ENCODE measurements at regions not wholly inside any gene's neighbourhood (a gene's known extent, or its start where the extent isn't known, plus 50 kb on each side); places are given as distances from the start of the nearest gene placed in this dataset.

- in situ Hi-C loops (cut with HindIII; ENCODE audit: low pct_ligation_motif_present, low sequenced_read_pairs) = no loop called here
- H3K27me3 ChIP-seq (replicated peaks) = no peaks in the 10 kb centered on the region
- H3K36me3 ChIP-seq (replicated peaks) = no peaks in the 10 kb centered on the region
- no peak for TF ChIP-seq CTCF (IDR thresholded peaks at IDR 0.05; ENCODE audit: low read depth, low read length, missing control alignments)
- H3K4me3 ChIP-seq (ENCODE audit: low read depth, low read length) = no peak overlapping the region
- DNase-seq = no peak
- H3K27ac ChIP-seq = no peak overlapping the region
Measured at GRCh38 chr2:128799284-128799552, 480.6 kb upstream of the HS6ST1 start.

GRCh38 chr2:128799730-128800129 is 481.1 kb upstream of the HS6ST1 start:
- H3K36me3 ChIP-seq (replicated peaks) = no peaks in the 10 kb centered on the region
- no peak for DNase-seq
- no peak overlapping the region for H3K27ac ChIP-seq
- TF ChIP-seq CTCF (IDR thresholded peaks at IDR 0.05; ENCODE audit: low read depth, low read length, missing control alignments) = no peak
- no peaks in the 10 kb centered on the region for H3K27me3 ChIP-seq (replicated peaks)
- in situ Hi-C loops (cut with HindIII; ENCODE audit: low pct_ligation_motif_present, low sequenced_read_pairs) = no loop called here
- no peak overlapping the region for H3K4me3 ChIP-seq (ENCODE audit: low read depth, low read length)

GRCh38 chr2:128801576-128801975 is 482.9 kb upstream of the HS6ST1 start:
- in situ Hi-C loops (cut with HindIII; ENCODE audit: low pct_ligation_motif_present, low sequenced_read_pairs) = no loop called here
- no peak overlapping the region for H3K27ac ChIP-seq

GRCh38 chr2:128803222-128803621 is 484.6 kb upstream of the HS6ST1 start:
- Histone ChIP-seq H3K27ac (no peak overlapping the region), H3K36me3 (replicated peaks) (no peaks in the 10 kb centered on the region), H3K4me3 (ENCODE audit: low read depth, low read length) (no peak overlapping the region), H3K27me3 (replicated peaks) (no peaks in the 10 kb centered on the region)
- TF ChIP-seq CTCF (IDR thresholded peaks at IDR 0.05; ENCODE audit: low read depth, low read length, missing control alignments) = no peak
- in situ Hi-C loops (cut with HindIII; ENCODE audit: low pct_ligation_motif_present, low sequenced_read_pairs) = no loop called here
- no peak for DNase-seq

More at GRCh38 chr2:128801576-128801975, 482.9 kb upstream of the HS6ST1 start:
- TF ChIP-seq CTCF (IDR thresholded peaks at IDR 0.05; ENCODE audit: low read depth, low read length, missing control alignments) = no peak
- Histone ChIP-seq H3K36me3 (replicated peaks) (no peaks in the 10 kb centered on the region), H3K4me3 (ENCODE audit: low read depth, low read length) (no peak overlapping the region), H3K27me3 (replicated peaks) (no peaks in the 10 kb centered on the region)
- DNase-seq = no peak

- in situ Hi-C loops (cut with HindIII; ENCODE audit: low pct_ligation_motif_present, low sequenced_read_pairs) = no loop called here
- Histone ChIP-seq H3K4me3 (ENCODE audit: low read depth, low read length) (no peak overlapping the region), H3K27ac (no peak overlapping the region), H3K36me3 (replicated peaks) (no peaks in the 10 kb centered on the region), H3K27me3 (replicated peaks) (no peaks in the 10 kb centered on the region)
- TF ChIP-seq CTCF (IDR thresholded peaks at IDR 0.05; ENCODE audit: low read depth, low read length, missing control alignments) = no peak
- no peak for DNase-seq
Measured at GRCh38 chr2:128805237-128805636, 486.6 kb upstream of the HS6ST1 start.

GRCh38 chr2:128805918-128806317 is 487.2 kb upstream of the HS6ST1 start:
- in situ Hi-C loops (cut with HindIII; ENCODE audit: low pct_ligation_motif_present, low sequenced_read_pairs) = no loop called here
- Histone ChIP-seq H3K36me3 (replicated peaks) (no peaks in the 10 kb centered on the region), H3K4me3 (ENCODE audit: low read depth, low read length) (no peak overlapping the region), H3K27ac (no peak overlapping the region), H3K27me3 (replicated peaks) (no peaks in the 10 kb centered on the region)
- no peak for TF ChIP-seq CTCF (IDR thresholded peaks at IDR 0.05; ENCODE audit: low read depth, low read length, missing control alignments)
- no peak for DNase-seq

All from brain microvascular endothelial cell (primary cell).